ENCODE measurements at regions not wholly inside any gene's neighbourhood (a gene's known extent, or its start where the extent isn't known, plus 50 kb on each side); places are given as distances from the start of the nearest gene placed in this dataset.
"Not testable (repeated sequence)": the region's sequence is repeated elsewhere in the genome, so short reads cannot be mapped to it uniquely, and the experiment has no call there.

DNA sequence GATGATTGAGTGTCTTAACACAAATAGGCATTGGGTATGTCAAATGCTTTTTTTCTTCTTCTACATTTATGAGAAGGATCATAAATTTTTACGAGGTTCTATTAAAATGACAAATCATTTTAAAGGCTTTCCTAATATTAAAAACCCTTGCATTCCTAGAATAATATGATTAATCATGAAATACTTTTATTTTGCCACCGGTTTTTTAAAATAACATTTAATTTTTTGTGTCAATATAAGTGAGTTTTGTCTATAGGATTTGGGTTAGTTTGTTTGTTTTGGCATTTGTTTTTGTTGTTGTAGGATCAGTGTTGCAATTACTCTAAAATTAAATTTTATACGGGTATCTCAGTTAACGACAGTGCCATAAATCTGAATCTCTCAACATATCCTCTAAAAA, 169.7 kb upstream of the STK26 start:
- H3K9me3 ChIP-seq (ENCODE audit: severe bottlenecking), result no peaks in the 10 kb centered on the region
- DNase-seq, result no peak
- no peak overlapping the region for H3K4me3 ChIP-seq (ENCODE audit: low read depth, low read length)
- no peak overlapping the region for H3K27ac ChIP-seq
- no peaks in the 10 kb centered on the region for H3K36me3 ChIP-seq
- TF ChIP-seq, protein P1, sequence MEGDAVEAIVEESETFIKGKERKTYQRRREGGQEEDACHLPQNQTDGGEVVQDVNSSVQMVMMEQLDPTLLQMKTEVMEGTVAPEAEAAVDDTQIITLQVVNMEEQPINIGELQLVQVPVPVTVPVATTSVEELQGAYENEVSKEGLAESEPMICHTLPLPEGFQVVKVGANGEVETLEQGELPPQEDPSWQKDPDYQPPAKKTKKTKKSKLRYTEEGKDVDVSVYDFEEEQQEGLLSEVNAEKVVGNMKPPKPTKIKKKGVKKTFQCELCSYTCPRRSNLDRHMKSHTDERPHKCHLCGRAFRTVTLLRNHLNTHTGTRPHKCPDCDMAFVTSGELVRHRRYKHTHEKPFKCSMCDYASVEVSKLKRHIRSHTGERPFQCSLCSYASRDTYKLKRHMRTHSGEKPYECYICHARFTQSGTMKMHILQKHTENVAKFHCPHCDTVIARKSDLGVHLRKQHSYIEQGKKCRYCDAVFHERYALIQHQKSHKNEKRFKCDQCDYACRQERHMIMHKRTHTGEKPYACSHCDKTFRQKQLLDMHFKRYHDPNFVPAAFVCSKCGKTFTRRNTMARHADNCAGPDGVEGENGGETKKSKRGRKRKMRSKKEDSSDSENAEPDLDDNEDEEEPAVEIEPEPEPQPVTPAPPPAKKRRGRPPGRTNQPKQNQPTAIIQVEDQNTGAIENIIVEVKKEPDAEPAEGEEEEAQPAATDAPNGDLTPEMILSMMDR (IDR thresholded peaks at IDR 0.05; ENCODE audit: low read depth, low read length), result no peak
- peaks cover 24% of the 10 kb centered on the region for H3K27me3 ChIP-seq (ENCODE audit: insufficient read depth, low read depth, severe bottlenecking)

DNA sequence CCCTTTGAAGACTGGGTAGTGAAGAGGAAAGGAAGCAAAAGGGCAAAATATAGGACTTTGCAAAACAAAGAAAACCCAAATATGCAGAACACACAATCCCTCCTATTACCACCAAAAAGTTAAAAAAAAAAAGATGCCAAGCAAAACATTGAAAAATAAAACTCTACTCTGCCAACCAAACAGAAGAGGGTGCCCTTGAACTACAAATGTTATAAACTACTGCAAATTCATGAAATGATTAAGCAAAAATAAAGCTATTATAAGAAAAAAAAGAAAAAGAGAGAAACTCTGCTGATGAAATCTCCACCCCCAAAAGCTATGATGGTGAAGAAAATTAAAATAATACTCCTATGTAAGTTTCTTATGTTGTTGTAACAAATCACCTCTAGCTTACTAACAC, 168.5 kb upstream of the STK26 start:
- Histone ChIP-seq H3K4me3 (ENCODE audit: low read depth, low read length) (no peak overlapping the region), H3K27ac (no peak overlapping the region), H3K27me3 (ENCODE audit: insufficient read depth, low read depth, severe bottlenecking) (peaks cover 18% of the 10 kb centered on the region), H3K9me3 (ENCODE audit: severe bottlenecking) (no peaks in the 10 kb centered on the region), H3K36me3 (no peaks in the 10 kb centered on the region)
- TF ChIP-seq, protein P1 (IDR thresholded peaks at IDR 0.05; ENCODE audit: low read depth, low read length), result no peak
- no peak for DNase-seq

DNA sequence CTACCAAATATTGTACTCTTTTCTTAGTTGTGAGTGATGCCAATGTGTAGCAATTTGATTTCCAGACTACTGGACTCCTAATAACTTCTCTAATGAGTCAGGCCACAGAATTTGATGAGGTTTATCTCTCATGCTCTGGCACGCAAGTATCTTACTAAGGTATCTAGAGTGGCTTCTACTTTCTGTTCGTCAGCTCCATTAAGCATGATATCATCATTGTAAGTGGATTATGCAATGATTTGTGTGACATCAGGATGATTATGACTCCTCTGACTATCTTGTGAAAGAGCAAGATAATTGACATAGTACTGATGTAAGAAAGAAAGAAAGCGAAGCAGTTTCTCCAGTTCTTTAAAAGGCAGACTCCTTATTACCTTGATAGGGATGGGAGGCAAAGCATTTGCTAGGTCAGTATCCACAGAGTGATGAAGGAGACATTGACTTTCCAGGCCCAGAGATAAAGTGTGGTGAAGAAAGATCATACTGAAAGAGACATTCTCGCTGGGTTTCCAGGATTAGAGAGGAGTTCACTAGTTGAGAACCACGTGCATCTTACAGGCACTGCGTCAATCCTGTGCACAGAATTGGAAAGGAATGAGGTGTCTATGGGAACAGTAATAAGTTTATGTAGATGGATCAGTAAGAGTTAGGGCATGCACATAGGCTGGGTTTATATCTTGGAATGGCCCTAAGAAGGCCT, 161.9 kb upstream of the STK26 start:
- no peak overlapping the region for H3K27ac ChIP-seq
- H3K4me3 ChIP-seq (ENCODE audit: low read depth, low read length), result no peak overlapping the region
- TF ChIP-seq, protein P1 (IDR thresholded peaks at IDR 0.05; ENCODE audit: low read depth, low read length), result no peak
- no peaks in the 10 kb centered on the region for H3K9me3 ChIP-seq (ENCODE audit: severe bottlenecking)
- DNase-seq, result no peak
- H3K27me3 ChIP-seq (ENCODE audit: insufficient read depth, low read depth, severe bottlenecking), result peaks cover 12% of the 10 kb centered on the region
- no peaks in the 10 kb centered on the region for H3K36me3 ChIP-seq

DNA sequence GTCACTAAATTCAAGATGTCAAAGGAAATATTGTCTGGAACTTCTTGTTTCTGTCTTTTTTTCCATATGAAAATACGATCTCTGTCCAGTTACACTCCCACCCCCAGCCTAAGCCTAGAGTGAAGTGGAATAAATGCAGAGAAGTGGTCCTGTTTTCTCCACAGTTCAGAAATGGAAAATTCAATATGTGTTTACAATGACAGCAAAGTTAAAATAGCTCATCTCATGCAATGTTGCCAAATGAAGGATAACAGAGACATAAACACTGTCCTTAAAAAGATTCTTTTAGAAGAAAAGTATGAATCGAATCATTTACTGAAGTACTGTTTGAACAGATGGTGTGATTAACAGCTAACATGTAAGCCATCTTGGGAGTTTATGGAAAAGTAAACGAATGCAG, 160.8 kb upstream of the STK26 start:
- Histone ChIP-seq H3K9me3 (ENCODE audit: severe bottlenecking) (no peaks in the 10 kb centered on the region), H3K27ac (no peak overlapping the region), H3K27me3 (ENCODE audit: insufficient read depth, low read depth, severe bottlenecking) (peaks cover 7% of the 10 kb centered on the region), H3K36me3 (no peaks in the 10 kb centered on the region), H3K4me3 (ENCODE audit: low read depth, low read length) (no peak overlapping the region)
- TF ChIP-seq, protein P1 (IDR thresholded peaks at IDR 0.05; ENCODE audit: low read depth, low read length), result no peak
- DNase-seq, result no peak

DNA sequence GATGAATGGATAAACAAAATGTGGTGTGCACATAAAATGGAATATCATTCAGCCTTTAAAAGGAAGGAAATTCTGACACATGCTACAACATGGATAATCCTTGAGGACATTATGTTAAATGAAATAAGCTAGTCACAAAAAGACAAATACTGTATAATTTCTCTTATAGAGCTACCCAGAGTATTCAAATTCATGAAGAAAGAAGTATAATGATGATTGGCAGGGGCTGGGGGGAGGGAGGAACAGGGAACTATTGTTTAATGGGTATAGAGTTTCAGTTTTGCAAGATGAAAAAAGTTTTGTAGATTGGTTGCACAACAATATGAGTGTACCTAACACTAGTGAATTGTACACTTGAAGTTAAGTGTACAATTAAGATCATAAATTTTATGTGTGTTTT, 153.9 kb upstream of the STK26 start:
- H3K9me3 ChIP-seq (ENCODE audit: severe bottlenecking), result no peaks in the 10 kb centered on the region
- TF ChIP-seq, protein P1 (IDR thresholded peaks at IDR 0.05; ENCODE audit: low read depth, low read length), result no peak
- no peak overlapping the region for H3K4me3 ChIP-seq (ENCODE audit: low read depth, low read length)
- DNase-seq, result no peak
- no peak overlapping the region for H3K27ac ChIP-seq
- peaks cover 10% of the 10 kb centered on the region for H3K27me3 ChIP-seq (ENCODE audit: insufficient read depth, low read depth, severe bottlenecking)
- no peaks in the 10 kb centered on the region for H3K36me3 ChIP-seq

DNA sequence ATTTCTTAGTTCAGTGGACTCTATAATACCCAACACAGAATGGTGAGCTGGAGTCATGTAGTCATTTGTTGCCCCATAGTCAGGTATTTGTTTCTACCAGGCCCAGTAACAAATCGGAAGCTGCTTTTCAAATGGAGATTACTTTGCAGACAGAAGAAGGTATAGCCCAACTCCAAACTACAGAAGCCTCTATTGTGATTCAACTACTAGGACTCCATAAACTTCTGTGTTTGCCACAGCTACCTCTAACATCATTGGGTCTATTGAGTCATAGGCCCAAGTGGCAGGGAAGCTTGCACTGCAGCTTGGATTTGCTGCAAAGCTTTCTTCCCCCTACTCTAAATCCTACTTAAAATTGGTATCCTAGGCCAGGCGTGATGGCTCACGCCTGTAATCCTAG, 148.8 kb upstream of the STK26 start:
- DNase-seq, result no peak
- H3K27me3 ChIP-seq (ENCODE audit: insufficient read depth, low read depth, severe bottlenecking), result peaks cover 4% of the 10 kb centered on the region
- no peaks in the 10 kb centered on the region for H3K36me3 ChIP-seq
- H3K4me3 ChIP-seq (ENCODE audit: low read depth, low read length), result no peak overlapping the region
- H3K27ac ChIP-seq, result no peak overlapping the region
- no peaks in the 10 kb centered on the region for H3K9me3 ChIP-seq (ENCODE audit: severe bottlenecking)
- TF ChIP-seq, protein P1 (IDR thresholded peaks at IDR 0.05; ENCODE audit: low read depth, low read length), result no peak

DNA sequence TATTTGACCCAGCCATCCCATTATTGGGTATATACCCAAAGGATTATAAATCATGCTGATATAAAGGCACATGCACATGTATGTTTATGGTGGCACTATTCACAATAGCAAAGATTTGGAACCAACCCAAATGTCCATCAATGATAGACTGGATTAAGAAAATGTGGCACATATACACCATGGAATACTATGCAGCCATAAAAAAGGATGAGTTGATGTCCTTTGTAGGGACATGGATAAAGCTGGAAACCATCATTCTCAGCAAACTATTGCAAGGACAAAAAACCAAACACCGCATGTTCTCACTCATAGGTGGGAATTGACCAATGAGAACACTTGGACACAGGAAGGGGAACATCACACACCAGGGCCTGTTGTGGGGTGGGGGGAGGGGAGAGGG, 147.3 kb upstream of the STK26 start:
- not testable (repeated sequence) for H3K9me3 ChIP-seq (ENCODE audit: severe bottlenecking); H3K27me3 ChIP-seq (ENCODE audit: insufficient read depth, low read depth, severe bottlenecking); H3K36me3 ChIP-seq; H3K4me3 ChIP-seq (ENCODE audit: low read depth, low read length); DNase-seq; H3K27ac ChIP-seq

Data from WERI-Rb-1 (cell line).